Uterus (tissue), 2 donors: ENCODE measurements at regions not wholly inside any gene's neighbourhood (a gene's known extent, or its start where the extent isn't known, plus 50 kb on each side); places are given as distances from the start of the nearest gene placed in this dataset.

Experiments
- POLR2A ChIP-seq, 2 donors: fragments of 450-650 bp; IDR thresholded peaks; one replicate each; pipeline ENCODE4 v1.6.1; 2016; ENCODE audit warnings: antibody characterized with exemption in 2 of 2, mild to moderate bottlenecking in 1 of 2, moderate library complexity in 1 of 2
- TF ChIP-seq, protein P1 (sequence below), 4 experiments: fragments of 200-600 bp in 2 of 4; fragments of 450-650 bp in 2 of 4; sonication (generic) in 2 of 4; IDR thresholded peaks; one replicate each; pipeline ENCODE4 v1.5.1; 2016 to 2019; ENCODE audit warnings: antibody characterized with exemption in 4 of 4, mild to moderate bottlenecking in 2 of 4, moderate library complexity in 1 of 4

DNA sequence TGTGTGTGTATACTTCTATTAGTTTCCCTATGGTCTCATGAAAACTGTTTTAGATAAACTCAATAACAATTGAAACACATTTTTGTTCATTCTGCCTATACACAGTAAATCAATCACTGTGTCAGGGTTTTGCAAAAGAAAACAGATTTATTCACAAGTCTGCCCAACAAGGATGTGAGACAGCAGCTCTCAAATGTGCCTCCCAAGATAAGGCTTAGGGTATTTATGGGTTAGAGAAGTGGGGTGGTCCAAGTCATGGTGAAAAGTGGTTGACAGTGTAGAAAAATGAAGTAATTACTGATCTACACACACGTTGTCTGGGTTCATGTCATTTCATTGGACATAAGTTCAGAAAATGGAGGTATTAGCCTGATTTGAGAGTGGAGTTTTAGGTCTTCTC is 844.6 kb downstream of the SLITRK6 start:
- TF ChIP-seq POLR2A (IDR thresholded peaks at IDR 0.05) = no peak
- TF ChIP-seq, protein P1, sequence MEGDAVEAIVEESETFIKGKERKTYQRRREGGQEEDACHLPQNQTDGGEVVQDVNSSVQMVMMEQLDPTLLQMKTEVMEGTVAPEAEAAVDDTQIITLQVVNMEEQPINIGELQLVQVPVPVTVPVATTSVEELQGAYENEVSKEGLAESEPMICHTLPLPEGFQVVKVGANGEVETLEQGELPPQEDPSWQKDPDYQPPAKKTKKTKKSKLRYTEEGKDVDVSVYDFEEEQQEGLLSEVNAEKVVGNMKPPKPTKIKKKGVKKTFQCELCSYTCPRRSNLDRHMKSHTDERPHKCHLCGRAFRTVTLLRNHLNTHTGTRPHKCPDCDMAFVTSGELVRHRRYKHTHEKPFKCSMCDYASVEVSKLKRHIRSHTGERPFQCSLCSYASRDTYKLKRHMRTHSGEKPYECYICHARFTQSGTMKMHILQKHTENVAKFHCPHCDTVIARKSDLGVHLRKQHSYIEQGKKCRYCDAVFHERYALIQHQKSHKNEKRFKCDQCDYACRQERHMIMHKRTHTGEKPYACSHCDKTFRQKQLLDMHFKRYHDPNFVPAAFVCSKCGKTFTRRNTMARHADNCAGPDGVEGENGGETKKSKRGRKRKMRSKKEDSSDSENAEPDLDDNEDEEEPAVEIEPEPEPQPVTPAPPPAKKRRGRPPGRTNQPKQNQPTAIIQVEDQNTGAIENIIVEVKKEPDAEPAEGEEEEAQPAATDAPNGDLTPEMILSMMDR (IDR thresholded peaks at IDR 0.05) = no peak
